GM12878 (cell line): ENCODE measurements at regions not wholly inside any gene's neighbourhood (a gene's known extent, or its start where the extent isn't known, plus 50 kb on each side); places are given as distances from the start of the nearest gene placed in this dataset.

Experiments
- ATAC-seq: fragments of 200-7000 bp; cut with Tn5 transposase; 3 replicates; pipeline ENCODE4 v1.9.1; 2020; ENCODE audit warnings: mild to moderate bottlenecking, moderate library complexity
- BruUV-seq: library from RNA; stranded (reverse); fragments of 400-500 nt; replicated peaks from 2 replicates; lab custom pipeline; 2021; lab: Mats Ljungman, UMichigan
- CTCF ChIA-PET: fragments of 300-600 bp; sonication (Branson Sonifier 250); formaldehyde crosslinking; extraction: SDS; loops from one replicate; lab custom pipeline; 2021; ENCODE audit warnings: inconsistent platforms; lab: Yijun Ruan, JAX
- POLR2A ChIA-PET: fragments of 350-600 bp; formaldehyde crosslinking; extraction: SDS; loops from one replicate; lab custom pipeline; 2021; ENCODE audit warnings: inconsistent platforms; lab: Charles Lee
- RAD21 ChIA-PET: fragments of 300-600 bp; sonication (Branson Sonifier 250); formaldehyde crosslinking; loops from one replicate; lab custom pipeline; 2023; ENCODE audit warnings: antibody characterized with exemption; ENCODE audit not compliant: unreplicated experiment; lab: Charles Lee
- SMC1A ChIA-PET: fragments of 300-600 bp; sonication (Branson Sonifier 250); formaldehyde crosslinking; loops from one replicate; lab custom pipeline; 2023; ENCODE audit not compliant: unreplicated experiment, uncharacterized antibody; lab: Charles Lee
- DNase-seq: peaks from one replicate; pipeline ENCODE4 v3.0.0-alpha.2; 2011; ENCODE audit warnings: low read depth, low spot score
- FAIRE-seq: peaks from 3 replicates; lab custom pipeline; 2011; peaks lifted over from hg19 to GRCh38; lab: Jason Lieb, UNC
- H2AFZ ChIP-seq: 2 replicates; pipeline ENCODE4 v1.6.0; 2011; ENCODE audit warnings: low read depth, low read length, control low read depth; ENCODE audit not compliant: control insufficient read depth
- H3K27ac ChIP-seq: 2 replicates; pipeline ENCODE4 v1.5.1; 2011; ENCODE audit warnings: control low read depth; ENCODE audit not compliant: control insufficient read depth, insufficient read depth
- H3K27me3 ChIP-seq, 2 experiments: replicated peaks in 1 of 2; 2 replicates each; pipeline versions ENCODE4 v1.6.0 to v1.6.1; 2011; ENCODE audit warnings: low read length in 1 of 2; ENCODE audit not compliant: control insufficient read depth in 2 of 2, insufficient read depth in 2 of 2
- H3K36me3 ChIP-seq, 2 experiments: 2 replicates each; pipeline ENCODE4 v1.5.1; 2011; ENCODE audit warnings: low read length in 1 of 2; ENCODE audit not compliant: control insufficient read depth in 2 of 2, insufficient read depth in 2 of 2
- H3K4me1 ChIP-seq: 2 replicates; pipeline ENCODE4 v1.6.1; 2011; ENCODE audit warnings: mild to moderate bottlenecking, low read length, moderate library complexity, mixed read lengths; ENCODE audit not compliant: control insufficient read depth, insufficient read depth
- H3K4me2 ChIP-seq: 2 replicates; pipeline ENCODE4 v1.6.0; 2011; ENCODE audit warnings: control low read depth; ENCODE audit not compliant: control insufficient read depth, insufficient read depth
- H3K4me3 ChIP-seq: fragments of 200-600 bp; sonication (generic); 2 replicates; pipeline ENCODE4 v1.5.1; 2016
- H3K79me2 ChIP-seq: 2 replicates; pipeline ENCODE4 v1.6.0; 2011; ENCODE audit warnings: low read length; ENCODE audit not compliant: control insufficient read depth, insufficient read depth
- H3K9ac ChIP-seq: 2 replicates; pipeline ENCODE4 v1.8.0; 2011; ENCODE audit warnings: low read length, control low read depth, mixed read lengths; ENCODE audit not compliant: control insufficient read depth, insufficient read depth
- H3K9me3 ChIP-seq: replicated peaks from 3 replicates; pipeline ENCODE4 v1.5.1; 2011; ENCODE audit warnings: mild to moderate bottlenecking, low read length; ENCODE audit not compliant: control insufficient read depth, insufficient read depth
- H4K20me1 ChIP-seq: 2 replicates; pipeline ENCODE4 v1.6.0; 2011; ENCODE audit not compliant: control insufficient read depth, insufficient read depth
- CREM ChIP-seq: IDR thresholded peaks from 2 replicates; pipeline ENCODE4 v1.6.1; 2014; ENCODE audit warnings: antibody characterized with exemption, low read depth
- DPF2 ChIP-seq: fragments of 450-650 bp; IDR thresholded peaks from 2 replicates; pipeline ENCODE4 v1.6.1; 2017; ENCODE audit warnings: mild to moderate bottlenecking
- EED ChIP-seq: sonication (generic); IDR thresholded peaks from 2 replicates; pipeline ENCODE4 v1.6.1; 2016; ENCODE audit warnings: antibody characterized with exemption, low read depth
- EP300 ChIP-seq, 2 experiments: fragments of 150-350 bp in 1 of 2; IDR thresholded peaks; 2 replicates each; pipeline ENCODE4 v1.6.1; 2011 to 2012; ENCODE audit warnings: low read depth in 2 of 2, low read length in 2 of 2, borderline replicate concordance in 1 of 2, improper control_type of control experiment in 1 of 2, inconsistent platforms in 1 of 2; ENCODE audit not compliant: control insufficient read depth in 1 of 2
- HDAC6 ChIP-seq: fragments of 200-600 bp; sonication (generic); IDR thresholded peaks from one replicate; pipeline ENCODE4 v1.8.0; 2017; ENCODE audit warnings: antibody characterized with exemption; ENCODE audit not compliant: unreplicated experiment
- JUNB ChIP-seq: IDR thresholded peaks from 2 replicates; pipeline ENCODE4 v1.6.1; 2016; ENCODE audit warnings: antibody characterized with exemption, mild to moderate bottlenecking
- MTA3 ChIP-seq: IDR thresholded peaks from 2 replicates; pipeline ENCODE4 v1.6.1; 2012; ENCODE audit warnings: low read length, inconsistent platforms, borderline replicate concordance
- NBN ChIP-seq: fragments of 450-650 bp; IDR thresholded peaks from 2 replicates; pipeline ENCODE4 v1.6.1; 2016
- PAX8 ChIP-seq: fragments of 450-650 bp; IDR thresholded peaks from 2 replicates; pipeline ENCODE4 v1.6.1; 2017; ENCODE audit warnings: mild to moderate bottlenecking, moderate library complexity
- POLR2AphosphoS2 ChIP-seq: IDR thresholded peaks from 2 replicates; pipeline ENCODE4 v1.6.1; 2011; ENCODE audit warnings: low read depth, mild to moderate bottlenecking, low read length, improper control_type of control experiment, moderate library complexity
- SP1 ChIP-seq: IDR thresholded peaks from one replicate; pipeline ENCODE4 v1.6.1; 2011; ENCODE audit warnings: low read depth, low read length
- SUPT20H ChIP-seq: IDR thresholded peaks from 2 replicates; pipeline ENCODE4 v1.6.1; 2011; ENCODE audit warnings: low read depth, mild to moderate bottlenecking, low read length, moderate library complexity, borderline replicate concordance; ENCODE audit not compliant: control insufficient read depth
- TAF1 ChIP-seq: IDR thresholded peaks from 2 replicates; pipeline ENCODE4 v1.6.1; 2011; ENCODE audit warnings: mild to moderate bottlenecking, low read depth, low read length, borderline replicate concordance
- ZNF207 ChIP-seq: fragments of 450-650 bp; IDR thresholded peaks from 2 replicates; pipeline ENCODE4 v1.6.1; 2014; ENCODE audit warnings: antibody characterized with exemption, mild to moderate bottlenecking, borderline replicate concordance
- WGBS: methylation state at CpG from one replicate; pipeline ENCODE4 v1.1.6; 2016; ENCODE audit warnings: low lambda C conversion rate; ENCODE audit not compliant: insufficient replicate concordance, insufficient coverage; ENCODE audit errors: missing lambda C conversion rate; 5-methylcytosine and 5-hydroxymethylcytosine counted together
- in situ Hi-C: fragments of 300-500 bp; cut with MboI; formaldehyde crosslinking; loops from 9 replicates; pipeline ENCODE4 v1.14.3; 2018; ENCODE audit warnings: mixed read lengths
- intact Hi-C: fragments of 100-400 bp; cut with micrococcal nuclease; formaldehyde crosslinking; loops from one replicate; pipeline ENCODE4 v1.14.2; 2022; ENCODE audit not compliant: unreplicated experiment
- TF ChIP-seq, protein P1 (sequence below): IDR thresholded peaks from 2 replicates; pipeline ENCODE4 v1.6.1; 2012; ENCODE audit warnings: low read depth, low read length, improper control_type of control experiment
- TF ChIP-seq, protein P2 (sequence below): fragments of 450-650 bp; IDR thresholded peaks from 2 replicates; pipeline ENCODE4 v1.6.1; 2017; ENCODE audit warnings: antibody characterized with exemption, mild to moderate bottlenecking, moderate library complexity

DNA sequence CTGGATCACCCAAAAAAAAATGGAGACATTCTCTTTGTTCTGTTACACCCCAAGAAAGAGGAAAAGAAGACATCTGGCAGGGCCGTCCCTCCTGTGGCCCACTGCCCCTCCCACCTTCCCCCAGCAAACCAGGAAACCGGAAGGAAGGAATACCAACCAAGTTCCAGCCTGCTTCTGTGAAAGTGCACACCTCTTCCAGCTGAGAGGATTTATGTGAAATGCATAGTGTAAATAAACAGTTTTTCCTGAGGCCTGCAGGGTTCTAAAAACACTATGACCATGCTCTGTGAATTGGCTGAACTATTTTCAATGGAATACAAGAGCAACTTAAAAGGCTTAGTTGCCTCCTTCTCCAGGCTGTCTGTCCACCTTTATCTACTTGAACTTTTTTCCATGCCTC, 50.0 kb upstream of the CHST1 start:
- ChIA-PET RAD21 (no interaction called here), POLR2A (no interaction called here), CTCF (no interaction called here), SMC1A (no interaction called here)
- no peak for ATAC-seq
- H3K9ac ChIP-seq = no peak overlapping the region
- no peaks in the 10 kb centered on the region for H3K79me2 ChIP-seq
- no peaks in the 10 kb centered on the region for H4K20me1 ChIP-seq
- in situ Hi-C loops = no loop called here
- BruUV-seq = no TSS peak
- H3K9me3 ChIP-seq = no peaks in the 10 kb centered on the region
- H3K27ac ChIP-seq = no peak overlapping the region
- TF ChIP-seq ZNF207 (no peak), MTA3 (no peak), EP300 (IDR thresholded peaks at IDR 0.05; ENCODE audit: borderline replicate concordance in 1 of 2, control insufficient read depth in 1 of 2, low read depth in 2 of 2, low read length in 2 of 2) (no peak), TAF1 (no peak), DPF2 (no peak), SUPT20H (no peak), HDAC6 (no peak), JUNB (no peak), POLR2AphosphoS2 (no peak), SP1 (no peak), EED (no peak), CREM (no peak), PAX8 (no peak), NBN (no peak)
- TF ChIP-seq, protein P1, sequence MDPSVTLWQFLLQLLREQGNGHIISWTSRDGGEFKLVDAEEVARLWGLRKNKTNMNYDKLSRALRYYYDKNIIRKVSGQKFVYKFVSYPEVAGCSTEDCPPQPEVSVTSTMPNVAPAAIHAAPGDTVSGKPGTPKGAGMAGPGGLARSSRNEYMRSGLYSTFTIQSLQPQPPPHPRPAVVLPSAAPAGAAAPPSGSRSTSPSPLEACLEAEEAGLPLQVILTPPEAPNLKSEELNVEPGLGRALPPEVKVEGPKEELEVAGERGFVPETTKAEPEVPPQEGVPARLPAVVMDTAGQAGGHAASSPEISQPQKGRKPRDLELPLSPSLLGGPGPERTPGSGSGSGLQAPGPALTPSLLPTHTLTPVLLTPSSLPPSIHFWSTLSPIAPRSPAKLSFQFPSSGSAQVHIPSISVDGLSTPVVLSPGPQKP = no peak
- TF ChIP-seq, protein P2, sequence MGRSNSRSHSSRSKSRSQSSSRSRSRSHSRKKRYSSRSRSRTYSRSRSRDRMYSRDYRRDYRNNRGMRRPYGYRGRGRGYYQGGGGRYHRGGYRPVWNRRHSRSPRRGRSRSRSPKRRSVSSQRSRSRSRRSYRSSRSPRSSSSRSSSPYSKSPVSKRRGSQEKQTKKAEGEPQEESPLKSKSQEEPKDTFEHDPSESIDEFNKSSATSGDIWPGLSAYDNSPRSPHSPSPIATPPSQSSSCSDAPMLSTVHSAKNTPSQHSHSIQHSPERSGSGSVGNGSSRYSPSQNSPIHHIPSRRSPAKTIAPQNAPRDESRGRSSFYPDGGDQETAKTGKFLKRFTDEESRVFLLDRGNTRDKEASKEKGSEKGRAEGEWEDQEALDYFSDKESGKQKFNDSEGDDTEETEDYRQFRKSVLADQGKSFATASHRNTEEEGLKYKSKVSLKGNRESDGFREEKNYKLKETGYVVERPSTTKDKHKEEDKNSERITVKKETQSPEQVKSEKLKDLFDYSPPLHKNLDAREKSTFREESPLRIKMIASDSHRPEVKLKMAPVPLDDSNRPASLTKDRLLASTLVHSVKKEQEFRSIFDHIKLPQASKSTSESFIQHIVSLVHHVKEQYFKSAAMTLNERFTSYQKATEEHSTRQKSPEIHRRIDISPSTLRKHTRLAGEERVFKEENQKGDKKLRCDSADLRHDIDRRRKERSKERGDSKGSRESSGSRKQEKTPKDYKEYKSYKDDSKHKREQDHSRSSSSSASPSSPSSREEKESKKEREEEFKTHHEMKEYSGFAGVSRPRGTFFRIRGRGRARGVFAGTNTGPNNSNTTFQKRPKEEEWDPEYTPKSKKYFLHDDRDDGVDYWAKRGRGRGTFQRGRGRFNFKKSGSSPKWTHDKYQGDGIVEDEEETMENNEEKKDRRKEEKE = no peak
- H3K36me3 ChIP-seq = no peaks in the 10 kb centered on the region
- no peaks in the 10 kb centered on the region for H3K4me1 ChIP-seq
- no peak for DNase-seq
- H2AFZ ChIP-seq = no peak overlapping the region
- no peak for FAIRE-seq
- WGBS = 22% methylated on average over 2 of the region's 2 CpGs
- intact Hi-C loops = no loop called here
- H3K4me2 ChIP-seq = no peak overlapping the region
- H3K27me3 ChIP-seq = peaks cover 0 to 2% of the 10 kb centered on the region in 2 experiments; a peak in 2 of 4 replicates
- H3K4me3 ChIP-seq = no peak overlapping the region
